ENCODE measurements at regions not wholly inside any gene's neighbourhood (a gene's known extent, or its start where the extent isn't known, plus 50 kb on each side); places are given as distances from the start of the nearest gene placed in this dataset.

DNA sequence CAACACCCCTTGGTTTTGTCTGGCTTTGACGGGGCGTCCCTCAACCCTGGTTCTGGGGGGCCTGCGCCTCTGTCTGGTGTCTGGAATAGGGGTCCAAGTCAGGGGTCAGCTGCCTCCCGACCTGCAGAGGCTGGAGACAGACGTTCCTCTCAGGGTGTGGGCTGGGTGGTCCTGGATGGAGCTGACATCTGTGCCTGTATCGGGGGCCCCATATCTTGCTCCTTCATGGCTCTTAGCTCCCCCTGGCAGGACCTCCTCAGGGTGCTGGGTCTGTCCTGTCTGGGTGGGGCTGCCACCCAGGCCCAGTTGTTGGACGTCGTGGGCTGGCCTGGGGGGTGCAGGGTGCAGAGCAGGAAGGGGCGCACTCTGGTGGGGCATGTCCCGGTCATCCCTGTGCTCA, 374.8 kb downstream of the TMEM121 start:
- TF ChIP-seq, protein P1, sequence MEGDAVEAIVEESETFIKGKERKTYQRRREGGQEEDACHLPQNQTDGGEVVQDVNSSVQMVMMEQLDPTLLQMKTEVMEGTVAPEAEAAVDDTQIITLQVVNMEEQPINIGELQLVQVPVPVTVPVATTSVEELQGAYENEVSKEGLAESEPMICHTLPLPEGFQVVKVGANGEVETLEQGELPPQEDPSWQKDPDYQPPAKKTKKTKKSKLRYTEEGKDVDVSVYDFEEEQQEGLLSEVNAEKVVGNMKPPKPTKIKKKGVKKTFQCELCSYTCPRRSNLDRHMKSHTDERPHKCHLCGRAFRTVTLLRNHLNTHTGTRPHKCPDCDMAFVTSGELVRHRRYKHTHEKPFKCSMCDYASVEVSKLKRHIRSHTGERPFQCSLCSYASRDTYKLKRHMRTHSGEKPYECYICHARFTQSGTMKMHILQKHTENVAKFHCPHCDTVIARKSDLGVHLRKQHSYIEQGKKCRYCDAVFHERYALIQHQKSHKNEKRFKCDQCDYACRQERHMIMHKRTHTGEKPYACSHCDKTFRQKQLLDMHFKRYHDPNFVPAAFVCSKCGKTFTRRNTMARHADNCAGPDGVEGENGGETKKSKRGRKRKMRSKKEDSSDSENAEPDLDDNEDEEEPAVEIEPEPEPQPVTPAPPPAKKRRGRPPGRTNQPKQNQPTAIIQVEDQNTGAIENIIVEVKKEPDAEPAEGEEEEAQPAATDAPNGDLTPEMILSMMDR (IDR thresholded peaks at IDR 0.05; ENCODE audit: low read depth, low read length), result no peak
- no peak for TF ChIP-seq POLR2A (IDR thresholded peaks at IDR 0.05; ENCODE audit: extremely low read depth, insufficient read length)
- no peak for TF ChIP-seq MYC (IDR thresholded peaks at IDR 0.05; ENCODE audit: low read depth, low read length)
- TF ChIP-seq, protein P2, sequence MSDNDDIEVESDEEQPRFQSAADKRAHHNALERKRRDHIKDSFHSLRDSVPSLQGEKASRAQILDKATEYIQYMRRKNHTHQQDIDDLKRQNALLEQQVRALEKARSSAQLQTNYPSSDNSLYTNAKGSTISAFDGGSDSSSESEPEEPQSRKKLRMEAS (IDR thresholded peaks at IDR 0.05; ENCODE audit: low read depth, low read length), result no peak

All from NB4 (cell line).